Muscle of arm (tissue), 1 donor: ENCODE measurements at regions not wholly inside any gene's neighbourhood (a gene's known extent, or its start where the extent isn't known, plus 50 kb on each side); places are given as distances from the start of the nearest gene placed in this dataset.

Experiments
- DNase-seq: peaks from one replicate; pipeline ENCODE4 v3.0.0-alpha.2; 2013

DNA sequence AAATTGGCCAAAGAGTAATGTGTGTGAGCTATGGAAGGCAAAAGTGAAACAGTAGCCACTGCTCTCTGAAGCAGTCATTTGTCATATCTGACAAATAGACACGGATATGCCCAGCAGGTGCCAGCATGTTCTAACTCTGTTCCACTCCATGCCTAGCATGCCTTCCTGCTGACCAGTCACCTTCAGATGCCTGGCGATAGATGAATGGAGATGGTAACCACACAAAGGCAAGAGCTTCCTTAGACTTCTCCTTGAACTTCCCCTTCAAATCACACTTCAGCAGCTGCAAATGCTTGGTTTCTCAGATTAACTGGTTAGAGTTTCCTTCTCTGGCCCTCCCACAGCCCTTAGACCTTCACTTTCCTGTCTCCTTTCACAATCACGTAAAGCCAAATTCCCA lies 429.9 kb downstream of the DAD1 start:
- DNase-seq, result no peak

DNA sequence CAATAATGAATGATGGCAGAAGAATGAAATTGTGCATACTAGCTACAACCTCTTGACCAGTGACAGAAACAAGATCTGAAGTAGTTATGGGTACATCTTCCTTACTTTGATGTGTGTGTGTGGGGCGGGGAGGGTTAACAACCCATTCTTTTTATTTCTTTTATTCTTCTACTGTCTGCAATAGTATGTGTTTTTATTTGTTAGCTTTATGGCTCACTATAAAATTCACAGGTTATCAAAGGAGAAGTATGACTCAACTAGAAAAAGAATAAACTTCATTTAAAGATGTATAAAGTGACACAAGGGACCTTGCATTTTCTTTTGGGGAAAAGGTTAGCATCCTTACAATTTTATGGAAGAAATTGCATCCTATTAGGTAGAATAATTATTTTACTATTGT lies 430.5 kb downstream of the DAD1 start:
- DNase-seq, result no peak

DNA sequence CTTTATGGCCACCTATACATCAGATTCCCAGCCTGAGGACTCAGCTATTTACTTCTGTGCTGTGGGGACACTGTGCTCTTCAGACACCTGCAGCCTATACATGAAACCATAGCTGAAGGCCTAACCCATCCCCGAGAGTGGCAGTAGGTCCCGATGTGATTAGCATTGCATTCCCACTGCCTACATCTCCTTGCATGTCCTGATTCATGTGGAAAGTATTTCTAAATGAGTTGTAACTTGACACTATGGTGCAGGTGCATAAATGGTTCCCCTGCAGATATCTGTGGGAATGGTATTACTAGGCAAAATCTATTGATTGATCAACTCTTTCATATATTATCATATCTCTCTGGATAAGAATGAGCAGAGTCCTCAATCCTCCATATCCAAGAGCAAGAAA lies 433.5 kb downstream of the DAD1 start:
- no peak for DNase-seq

DNA sequence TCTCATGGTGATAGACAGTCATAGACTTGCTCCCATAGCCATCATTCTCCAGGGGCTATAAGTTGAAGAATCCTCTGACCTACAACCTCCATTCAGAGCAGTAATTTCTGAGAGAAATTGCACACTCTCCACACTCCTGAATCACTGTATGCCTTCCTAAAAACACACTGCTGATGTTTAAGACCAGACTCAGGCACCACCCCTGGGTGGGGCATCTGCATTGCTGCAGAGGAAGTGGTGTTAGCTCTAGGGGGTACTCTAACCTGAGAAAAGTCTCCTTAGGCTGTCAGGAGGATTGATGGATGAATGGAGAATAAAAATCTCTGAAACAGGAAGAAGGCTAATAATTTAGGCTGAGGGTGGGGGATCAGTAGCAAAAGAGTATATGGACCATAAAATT lies 436.1 kb downstream of the DAD1 start:
- DNase-seq, result no peak

DNA sequence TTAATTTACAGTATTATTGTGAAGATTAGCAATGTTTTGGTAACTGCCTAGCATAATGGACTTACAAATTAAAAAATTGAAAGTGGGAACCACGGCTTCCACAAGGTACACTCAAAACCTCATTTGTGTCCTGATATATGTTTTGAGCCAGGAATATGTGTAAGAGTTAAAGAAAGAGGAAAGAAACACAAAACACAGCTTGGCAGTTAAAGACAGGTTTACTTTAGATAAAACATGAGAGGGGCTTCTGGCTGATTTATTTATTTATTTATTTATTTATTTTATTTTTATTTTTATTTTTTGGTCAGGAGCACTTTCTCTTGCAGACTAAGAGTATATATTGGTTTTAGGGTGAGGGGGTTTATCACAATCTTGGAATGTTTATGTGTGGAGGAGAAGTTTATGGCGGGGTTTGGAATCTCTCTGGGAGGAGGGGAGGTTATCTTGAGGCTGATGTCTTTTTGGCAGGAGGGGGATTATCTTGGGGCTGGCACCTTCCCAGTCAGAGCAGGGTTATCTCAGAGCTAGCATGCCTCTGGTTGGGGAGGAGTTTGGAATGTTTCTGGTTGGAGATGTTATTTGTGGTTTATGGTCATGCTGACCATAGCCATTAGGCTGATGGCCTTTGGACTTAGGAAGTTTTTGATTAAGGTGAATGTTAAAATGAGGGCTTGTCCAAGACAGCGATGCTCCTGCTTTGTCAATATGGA lies 436.7 kb downstream of the DAD1 start:
- no peak for DNase-seq

DNA sequence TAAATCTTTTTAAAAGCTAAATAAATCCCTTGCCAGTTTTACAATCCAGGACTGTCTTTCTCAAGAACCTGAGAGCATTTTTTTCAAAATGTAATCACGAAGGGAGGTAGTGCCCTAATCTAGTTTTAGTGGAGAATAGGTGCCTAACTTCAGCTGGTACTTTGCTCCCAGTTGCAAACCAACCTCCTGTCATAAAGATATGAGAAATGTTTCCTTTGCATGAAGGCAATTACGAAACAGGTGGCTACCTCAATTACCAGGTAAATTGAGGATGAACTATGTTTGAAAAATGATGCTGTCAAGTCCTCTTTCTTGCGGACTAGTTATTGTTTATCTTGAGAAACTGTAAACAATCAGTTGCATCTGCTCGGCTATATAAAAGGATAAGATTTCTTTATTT lies 437.9 kb downstream of the DAD1 start:
- DNase-seq, result no peak

DNA sequence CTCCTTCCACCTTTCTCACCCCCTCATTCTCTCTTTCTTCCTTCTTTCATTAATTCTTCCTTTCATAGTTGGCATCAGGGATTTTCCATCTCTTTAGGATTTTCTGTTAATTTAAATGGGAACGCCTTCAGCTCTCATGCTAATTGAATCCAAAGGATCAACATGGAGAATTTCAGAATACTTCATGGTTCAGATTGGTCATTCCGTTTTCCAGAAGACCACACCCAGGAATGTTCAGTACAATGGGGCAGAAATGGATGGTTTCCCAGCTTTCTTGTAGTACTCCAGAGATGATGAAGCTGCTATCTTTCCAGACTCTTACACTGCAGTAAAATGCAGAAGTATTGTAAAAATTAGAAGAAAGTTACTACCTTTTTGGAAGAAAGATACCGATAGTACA lies 440.0 kb downstream of the DAD1 start:
- no peak for DNase-seq

DNA sequence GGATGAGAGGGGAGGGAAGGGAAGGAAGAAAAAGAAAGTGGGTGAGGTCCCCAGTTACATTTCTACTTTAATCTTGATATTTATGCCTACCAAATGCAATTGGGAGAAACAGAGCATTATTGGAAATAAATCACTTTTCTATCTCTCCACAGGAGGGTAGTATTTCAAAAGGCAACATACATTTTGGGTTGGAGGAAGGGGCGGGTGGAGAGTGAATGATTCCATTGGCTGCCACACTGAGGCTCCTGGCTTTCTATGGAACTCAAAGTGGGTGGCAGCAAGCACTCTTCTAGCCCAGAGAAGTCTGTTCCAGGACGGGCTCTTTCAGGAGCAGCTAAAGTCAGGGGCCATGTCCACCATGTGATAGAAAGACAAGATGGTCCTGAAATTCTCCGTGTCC lies 441.3 kb downstream of the DAD1 start:
- DNase-seq, result no peak

DNA sequence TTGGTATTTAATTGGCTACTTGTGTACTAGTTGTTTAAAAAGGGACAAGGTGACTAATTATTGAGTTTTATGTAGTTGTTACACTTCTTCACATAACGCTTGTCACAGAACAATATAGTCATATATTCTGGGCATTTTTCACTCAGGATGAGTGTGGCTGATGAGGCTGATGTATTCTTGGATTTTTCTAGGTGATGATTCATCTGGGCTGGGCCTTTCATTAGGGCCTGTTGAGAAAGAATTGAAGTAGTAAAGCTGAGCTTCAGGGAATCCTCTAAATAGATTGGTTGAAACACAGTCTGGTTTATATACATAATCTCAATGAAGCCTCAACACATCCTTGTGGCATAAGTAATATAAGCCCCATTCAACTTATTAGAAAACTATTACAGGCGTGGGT lies 445.7 kb downstream of the DAD1 start:
- no peak for DNase-seq

DNA sequence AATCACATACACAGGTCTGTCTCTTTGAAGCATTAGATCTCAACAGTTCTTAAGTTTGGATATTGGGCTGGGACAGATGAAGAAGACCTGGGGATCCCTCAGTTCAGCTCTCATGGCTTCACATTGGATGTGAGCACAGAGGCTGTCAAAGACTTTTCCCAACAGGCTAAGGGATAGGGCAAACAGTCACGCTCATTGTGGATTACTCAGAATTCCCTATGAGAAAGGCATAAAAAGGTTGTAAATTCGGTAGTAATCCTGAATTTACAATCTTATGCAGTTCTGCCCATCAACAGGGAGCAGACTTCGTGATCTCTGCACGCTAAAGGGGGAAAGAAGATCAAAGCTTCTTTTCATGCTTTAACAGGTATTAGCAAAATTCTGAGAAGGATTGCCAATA lies 448.4 kb downstream of the DAD1 start:
- DNase-seq, result no peak

DNA sequence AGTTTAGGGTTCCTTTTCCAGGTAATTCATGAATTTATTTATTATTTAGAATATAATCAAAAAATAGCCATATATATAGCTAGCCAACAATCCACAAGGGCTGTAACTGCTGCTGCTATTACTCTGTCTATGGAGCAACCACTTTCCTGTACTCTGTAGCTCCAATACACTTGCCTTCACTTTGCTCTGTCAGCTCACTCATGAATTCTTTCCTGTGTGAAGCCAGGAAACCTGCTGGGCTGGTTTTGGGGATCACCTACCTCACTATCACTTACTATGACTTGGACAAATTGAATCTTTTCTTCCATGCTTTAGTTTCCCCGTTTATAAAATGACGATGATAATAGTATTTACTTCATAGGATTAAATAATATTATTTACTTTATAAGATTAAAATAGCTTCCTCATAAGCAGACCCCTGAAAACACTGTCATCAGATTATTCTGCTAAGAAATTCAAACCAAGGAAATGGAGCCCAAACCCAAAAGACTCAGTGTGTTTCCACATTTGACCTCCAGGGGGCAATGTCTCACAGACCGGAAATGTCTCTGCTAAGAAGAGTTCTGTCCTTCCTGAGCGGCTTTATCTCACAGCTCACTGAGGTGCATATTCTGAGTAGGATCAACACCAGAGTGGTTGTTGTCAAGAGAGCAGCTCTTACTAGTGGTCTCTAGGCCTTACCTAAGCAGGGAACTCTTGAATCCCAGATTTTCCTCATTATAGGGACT lies 457.1 kb downstream of the DAD1 start:
- DNase-seq, result no peak

DNA sequence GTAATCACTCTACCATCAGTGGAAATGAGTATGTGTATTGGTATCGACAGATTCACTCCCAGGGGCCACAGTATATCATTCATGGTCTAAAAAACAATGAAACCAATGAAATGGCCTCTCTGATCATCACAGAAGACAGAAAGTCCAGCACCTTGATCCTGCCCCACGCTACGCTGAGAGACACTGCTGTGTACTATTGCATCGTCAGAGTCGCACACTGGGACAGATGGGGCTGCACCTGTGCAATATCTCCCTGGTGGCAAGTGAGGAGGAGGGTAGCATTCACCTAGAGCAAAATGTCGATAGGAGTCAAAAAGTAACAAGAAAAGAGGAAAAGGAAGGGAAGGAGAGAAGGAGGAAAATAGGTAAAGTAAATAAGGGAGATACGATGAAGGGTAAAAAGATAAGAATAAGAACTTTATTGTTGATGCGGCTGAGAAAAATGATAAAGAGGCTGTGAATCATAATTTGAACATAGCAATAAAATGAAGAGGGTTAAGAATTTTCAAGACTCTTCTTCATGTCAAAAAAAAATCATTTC lies 450.5 kb upstream of the OR4E1 start:
- no peak for DNase-seq

DNA sequence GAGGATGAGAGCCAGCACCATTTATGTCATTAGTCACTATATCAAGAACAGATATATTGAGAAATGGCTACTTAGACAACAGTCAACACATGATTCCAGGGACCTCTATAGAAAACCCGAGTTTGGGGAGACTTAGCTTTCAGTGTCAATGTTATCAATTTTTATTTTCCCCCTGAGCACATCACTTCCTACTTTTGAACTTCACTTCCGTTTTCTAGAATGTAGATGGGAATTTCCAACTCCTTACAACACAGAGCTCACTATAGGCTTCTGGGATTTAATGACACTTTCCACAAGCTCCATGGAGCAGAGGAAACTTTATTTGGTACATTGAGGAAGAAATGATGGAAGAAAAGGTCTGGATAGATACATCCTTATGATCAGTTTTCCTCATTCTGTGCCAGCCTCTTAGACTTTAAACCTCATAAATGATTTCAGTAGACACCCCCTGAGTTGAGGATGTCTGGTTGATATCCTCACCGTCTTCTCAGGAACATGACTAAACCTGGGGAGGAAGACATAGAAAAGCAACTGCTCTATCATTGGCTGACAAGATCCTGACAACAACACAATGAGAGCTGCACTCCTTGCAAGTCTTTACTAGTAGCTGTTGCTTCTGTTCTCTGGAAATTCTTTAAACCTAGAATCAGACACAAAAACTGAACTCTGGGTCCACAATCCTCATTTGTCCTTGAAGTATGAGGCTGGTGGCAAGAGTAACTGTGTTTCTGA lies 449.4 kb upstream of the OR4E1 start:
- DNase-seq, result no peak

DNA sequence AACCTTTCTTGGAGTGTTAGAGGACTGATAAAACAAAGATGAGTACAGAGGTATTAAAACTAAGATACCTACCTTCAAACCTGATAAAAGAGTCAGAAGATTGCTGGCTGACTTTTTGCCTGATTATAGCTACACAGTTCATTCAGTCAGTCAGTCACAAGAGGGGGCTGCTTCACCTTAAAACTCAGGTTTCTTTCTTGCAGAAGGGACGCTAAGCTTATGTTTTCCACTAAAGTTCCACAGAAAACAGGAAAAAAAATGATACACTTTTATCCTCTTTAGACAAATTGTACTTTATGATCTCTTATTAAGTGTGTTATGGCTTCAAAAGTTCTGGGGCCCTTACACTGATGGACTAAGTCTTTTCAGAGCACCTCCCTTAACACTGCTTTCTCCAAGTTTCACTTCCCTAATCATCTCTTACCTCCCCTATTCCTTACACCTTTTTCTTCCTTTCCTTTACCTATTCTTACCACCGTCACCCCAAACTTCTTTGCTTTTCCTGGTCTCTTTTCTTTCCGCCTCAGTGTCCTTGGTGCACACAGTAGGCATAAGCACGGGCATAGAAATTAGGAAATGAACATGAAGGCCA lies 448.7 kb upstream of the OR4E1 start:
- DNase-seq, result no peak

DNA sequence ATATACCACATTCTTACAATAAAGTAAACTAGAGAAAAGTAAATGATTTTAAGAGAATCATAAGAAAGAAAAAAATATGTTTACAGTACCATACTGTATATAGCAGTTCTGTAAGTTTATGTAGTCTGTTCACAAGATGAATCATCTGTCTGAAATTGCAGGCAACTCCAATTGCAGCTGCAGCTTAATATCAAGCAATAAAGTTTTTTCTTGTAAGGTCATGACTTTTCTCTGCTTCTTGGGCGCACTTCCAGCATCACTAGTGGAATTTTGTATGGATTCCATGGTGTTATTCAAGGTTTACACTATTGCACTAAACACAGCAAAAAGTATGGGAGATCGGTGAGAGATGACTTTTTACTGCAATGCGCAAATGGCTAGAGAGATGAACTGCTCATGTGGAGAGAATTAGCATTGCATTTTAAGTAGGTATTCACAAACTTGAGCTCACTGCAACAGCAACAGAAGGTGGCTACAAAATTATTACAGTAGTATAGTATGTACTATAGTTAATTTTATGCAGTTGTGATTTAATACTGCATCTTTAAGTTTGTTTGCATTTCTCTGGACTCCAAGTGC lies 445.4 kb upstream of the OR4E1 start:
- peak; percentile 33 for DNase-seq

DNA sequence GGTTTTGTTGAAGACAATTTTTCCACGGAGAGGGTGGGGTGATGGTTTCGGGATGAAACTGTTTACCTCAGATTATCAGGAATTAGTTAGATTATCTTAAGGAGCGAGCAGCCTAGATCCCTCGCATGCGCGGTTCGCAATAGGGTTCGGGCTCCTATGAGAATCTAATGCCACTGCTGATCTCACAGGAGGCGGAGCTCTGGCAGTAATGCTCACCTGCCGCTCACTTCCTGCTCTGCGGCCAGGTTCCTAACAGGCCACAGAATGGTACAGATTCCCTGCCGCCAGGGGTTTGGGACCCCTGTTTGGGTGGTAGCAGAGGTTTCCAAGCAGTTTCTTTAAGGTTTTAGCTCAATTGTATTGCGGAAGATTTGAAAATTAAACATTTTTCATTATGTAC lies 439.8 kb upstream of the OR4E1 start:
- no peak for DNase-seq

DNA sequence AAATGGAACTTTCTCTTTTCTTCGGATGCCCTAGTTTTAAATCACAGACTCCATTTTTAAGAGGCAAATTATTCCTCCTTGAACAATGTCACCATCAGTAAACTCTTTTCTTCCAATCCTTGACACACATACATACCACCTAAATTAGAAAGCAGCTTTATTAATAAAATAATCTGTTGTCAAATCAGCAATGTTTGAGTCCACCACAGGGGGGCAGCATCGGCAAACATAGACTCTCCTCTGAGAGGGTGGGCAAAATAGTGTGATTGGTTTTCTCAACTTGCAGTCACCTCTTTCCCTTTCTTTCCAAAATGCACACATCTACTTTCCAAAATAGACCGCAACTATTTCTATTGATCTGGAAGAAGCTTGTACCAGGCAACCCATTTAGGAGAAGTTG lies 438.4 kb upstream of the OR4E1 start:
- no peak for DNase-seq

DNA sequence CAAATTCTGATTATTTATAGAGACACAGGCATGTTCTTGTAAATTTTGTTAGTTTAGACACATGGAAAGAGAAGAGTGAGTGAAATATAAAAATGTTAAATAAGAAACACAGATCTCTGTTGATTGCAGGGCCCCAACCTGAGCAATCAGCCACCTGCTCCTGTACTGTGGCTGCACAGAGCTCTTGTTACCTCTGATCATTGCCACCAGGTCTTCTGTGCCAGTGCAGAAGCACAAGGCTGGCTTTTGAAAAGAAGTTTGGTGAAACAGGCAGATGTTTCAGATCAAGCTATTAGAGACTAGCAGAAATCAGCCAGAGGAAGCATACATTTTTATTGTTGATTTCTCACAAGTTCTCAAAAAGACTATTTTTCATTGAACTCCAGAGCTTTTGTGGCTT lies 434.1 kb upstream of the OR4E1 start:
- no peak for DNase-seq

DNA sequence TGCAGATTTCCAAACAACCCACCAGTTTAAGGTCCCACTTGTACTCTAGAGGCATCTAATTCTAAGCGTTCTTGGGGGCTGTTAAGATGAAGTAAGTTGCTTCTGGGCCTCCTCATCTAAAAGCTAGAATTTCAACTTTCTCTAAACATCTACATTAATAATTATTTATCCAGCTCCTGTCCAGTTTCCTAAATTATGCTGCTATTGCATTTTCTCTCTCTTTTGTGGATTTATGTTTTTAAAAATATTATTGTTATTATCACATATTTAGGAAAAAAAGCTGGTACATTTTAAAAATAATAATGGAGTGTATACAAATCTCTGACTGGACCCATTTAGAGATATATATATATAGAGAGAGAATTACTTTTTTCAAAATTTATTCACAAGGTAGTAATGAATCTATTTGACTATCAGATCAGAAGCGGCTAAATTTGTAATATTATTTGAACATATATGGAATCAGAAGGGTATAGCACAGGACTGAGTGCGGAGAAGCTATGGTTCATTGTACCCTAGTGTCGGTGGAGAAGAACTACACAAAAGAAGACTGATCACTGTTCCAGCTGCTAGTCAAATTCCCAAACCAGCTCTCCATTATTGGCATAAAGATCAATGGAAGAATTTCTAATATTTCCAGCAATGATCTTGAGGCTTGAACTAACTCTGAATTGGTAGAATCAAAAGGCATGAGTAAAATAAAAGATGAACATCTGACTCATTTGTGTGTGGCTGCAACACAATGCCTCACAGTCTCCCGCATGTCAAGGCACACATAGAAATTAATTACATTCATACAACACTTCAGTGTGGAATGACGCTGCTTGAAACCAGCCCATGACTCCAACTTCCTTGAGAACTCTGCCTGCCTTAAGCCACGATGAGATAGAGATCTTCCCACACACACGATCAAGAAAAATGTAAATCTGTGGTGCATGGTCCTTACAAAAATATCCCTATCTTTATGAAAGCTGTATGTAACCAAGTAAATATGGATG lies 433.4 kb upstream of the OR4E1 start:
- no peak for DNase-seq

DNA sequence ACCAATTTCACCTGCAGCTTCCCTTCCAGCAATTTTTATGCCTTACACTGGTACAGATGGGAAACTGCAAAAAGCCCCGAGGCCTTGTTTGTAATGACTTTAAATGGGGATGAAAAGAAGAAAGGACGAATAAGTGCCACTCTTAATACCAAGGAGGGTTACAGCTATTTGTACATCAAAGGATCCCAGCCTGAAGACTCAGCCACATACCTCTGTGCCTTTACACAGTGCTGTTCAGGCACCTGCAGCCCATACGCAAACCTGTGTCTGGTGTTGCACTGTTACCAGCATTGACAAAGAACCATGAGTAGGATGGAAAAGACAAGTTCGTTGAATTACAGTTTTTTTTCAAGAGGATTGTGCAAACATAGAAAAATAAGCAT lies 432.0 kb upstream of the OR4E1 start:
- DNase-seq, result no peak
